ENCODE measurements at regions not wholly inside any gene's neighbourhood (a gene's known extent, or its start where the extent isn't known, plus 50 kb on each side); places are given as distances from the start of the nearest gene placed in this dataset.

DNA sequence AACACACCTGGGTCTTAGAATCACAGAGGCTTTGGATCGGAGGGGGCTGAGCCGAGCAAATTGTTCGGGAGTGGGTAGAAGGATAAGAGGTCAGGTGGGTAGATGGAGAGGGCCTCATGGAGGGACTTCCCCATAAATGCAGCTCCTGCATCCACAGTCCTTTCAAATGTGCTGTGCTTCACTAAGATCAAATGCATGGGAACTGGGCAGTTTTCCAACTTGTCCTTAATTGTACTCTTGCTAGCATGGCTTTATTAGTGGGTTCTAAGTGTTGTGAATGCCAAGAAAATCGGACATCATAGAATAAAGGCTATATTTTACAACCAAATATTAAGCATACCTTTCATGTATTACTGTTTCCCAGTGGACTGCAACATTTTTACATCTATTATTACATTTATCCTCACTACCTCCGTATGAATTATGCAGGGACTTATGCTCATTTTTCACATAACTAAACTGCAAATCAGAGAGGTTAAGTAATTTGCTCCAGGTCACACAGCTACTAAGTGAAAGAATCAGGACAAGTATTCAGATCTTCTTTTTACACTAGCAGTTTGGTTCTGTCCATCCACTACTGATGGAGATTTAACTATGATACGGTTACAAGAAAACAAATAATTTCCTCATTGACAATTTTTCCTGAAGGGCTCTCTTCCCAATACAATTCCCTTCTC, 174.5 kb upstream of the RUNX1 start:
- DNase-seq (ENCODE audit: low read depth), result no peak

- DNase-seq (ENCODE audit: low read depth), result peak; percentile 11
Measured at GRCh38 chr21:35222541-35222941, 173.4 kb upstream of the RUNX1 start.

GRCh38 chr21:35222021-35222420, 172.9 kb upstream of the RUNX1 start:
- DNase-seq (ENCODE audit: low read depth), result no peak

GRCh38 chr21:35220301-35220700, 171.2 kb upstream of the RUNX1 start:
- no peak for DNase-seq (ENCODE audit: low read depth)

GRCh38 chr21:35219719-35220118, 170.6 kb upstream of the RUNX1 start:
- no peak for DNase-seq (ENCODE audit: low read depth)

- DNase-seq (ENCODE audit: low read depth), result no peak
Measured at GRCh38 chr21:35219291-35219690, 170.2 kb upstream of the RUNX1 start.

- no peak for DNase-seq (ENCODE audit: low read depth)
Measured at GRCh38 chr21:35217504-35218060, 168.5 kb upstream of the RUNX1 start.

DNA sequence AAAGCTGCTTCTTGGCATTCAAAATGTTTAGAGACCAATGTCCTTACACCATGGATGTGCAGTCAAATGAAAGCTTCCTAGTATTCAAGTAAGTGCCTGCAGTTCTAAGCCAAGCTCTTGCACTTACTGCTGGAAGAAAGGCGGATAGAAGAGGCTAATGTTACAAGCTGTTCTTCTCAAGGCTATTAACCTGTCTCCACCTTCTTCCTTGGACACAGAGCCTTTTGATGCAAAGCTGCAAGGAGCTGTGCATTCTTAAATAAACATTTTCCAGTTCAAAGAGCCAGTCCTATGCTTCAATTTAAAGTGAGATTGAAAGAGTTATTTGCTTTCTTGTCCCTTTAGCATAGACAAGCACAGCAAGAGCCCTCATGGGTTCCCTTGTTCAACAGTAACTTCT, 167.9 kb upstream of the RUNX1 start:
- no peak for DNase-seq (ENCODE audit: low read depth)

DNA sequence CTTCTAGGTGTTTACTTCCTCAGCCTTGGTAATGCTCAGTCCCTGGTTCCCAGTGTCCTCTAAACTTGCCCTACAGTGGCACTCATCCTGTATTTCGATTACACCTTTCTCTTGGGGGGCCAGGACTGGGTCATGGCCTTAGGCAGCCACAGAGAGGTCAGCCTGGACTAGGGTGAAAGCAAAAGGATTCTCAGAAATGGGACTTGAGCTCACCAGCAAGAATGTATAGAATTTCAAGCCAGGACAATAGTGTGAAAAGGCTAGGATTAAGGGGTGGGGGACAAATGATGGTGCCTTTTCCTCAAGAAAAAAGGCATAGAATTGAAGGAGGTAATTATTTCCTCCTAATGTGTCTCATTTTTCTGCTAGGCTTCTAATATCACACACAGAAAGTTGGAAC, 166.8 kb upstream of the RUNX1 start:
- DNase-seq (ENCODE audit: low read depth), result no peak

DNA sequence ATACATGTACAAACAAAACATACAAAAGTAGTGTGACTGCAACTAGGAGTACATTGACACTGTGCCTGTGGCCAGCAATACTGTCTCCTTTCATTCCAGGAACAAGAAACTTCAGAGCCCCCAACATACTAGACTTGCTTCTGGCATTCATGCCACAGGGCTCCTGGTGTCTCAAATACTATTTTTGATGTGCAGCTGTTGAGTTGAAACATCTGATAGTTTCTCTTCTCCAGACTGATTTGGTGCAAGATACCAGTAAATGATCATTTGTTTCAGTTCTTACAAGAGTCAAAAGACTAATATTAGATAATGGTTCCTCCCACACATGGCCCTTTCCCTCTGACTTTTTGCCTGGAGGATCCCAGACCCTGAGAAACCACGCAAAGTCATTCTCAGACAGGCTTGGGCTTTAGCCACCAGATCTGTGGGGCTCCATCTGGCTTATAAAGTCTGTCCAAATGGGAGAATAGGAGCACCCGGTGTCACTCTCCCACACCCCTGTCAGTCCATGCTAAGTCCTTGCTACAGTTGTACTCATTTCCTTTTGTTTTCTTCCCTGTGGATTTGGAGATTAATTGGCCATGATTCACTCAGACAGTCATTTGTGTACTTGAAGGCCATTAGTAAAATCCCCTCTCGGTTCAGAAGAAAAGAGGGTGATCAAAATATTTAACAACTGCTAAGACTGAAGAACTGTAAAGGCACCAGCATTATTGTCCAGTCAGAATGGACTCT, 163.5 kb upstream of the RUNX1 start:
- DNase-seq (ENCODE audit: low read depth), result no peak

DNA sequence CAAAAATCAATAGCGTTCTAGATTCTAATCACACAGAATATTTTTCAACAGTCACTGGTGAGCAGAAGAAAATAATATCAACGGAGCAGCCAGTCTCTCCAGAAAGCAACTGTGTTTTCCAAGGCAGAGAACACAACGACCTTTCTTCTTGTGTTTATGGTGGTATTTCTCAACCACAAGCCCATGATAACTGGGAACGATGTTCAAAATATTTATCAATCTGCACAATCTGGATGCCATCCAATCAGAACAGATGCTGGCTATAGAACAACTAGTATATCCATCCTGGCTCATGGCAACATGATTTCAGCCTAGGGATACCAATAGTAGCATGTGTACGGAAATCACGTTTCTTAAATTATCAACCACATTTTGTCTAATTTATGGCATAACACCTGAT, 162.7 kb upstream of the RUNX1 start:
- DNase-seq (ENCODE audit: low read depth), result no peak

DNA sequence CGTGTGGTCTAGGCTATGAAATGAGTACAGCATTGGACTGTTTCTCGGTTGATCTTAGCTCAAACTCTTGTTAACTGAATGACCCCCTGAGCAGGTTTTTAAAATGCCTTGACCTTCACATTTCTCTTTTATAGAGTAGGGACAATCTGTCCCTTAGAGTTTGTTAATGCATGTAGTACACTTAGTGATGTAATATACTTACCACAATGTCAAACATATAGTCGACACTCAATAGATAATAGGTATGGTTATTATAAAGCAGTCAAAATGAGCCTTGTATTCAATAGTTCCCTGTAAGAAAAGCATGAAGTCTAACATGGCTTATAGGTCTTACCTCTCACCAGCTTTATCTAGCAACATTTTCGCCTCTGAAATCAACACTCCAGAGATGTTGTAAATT, 161.0 kb upstream of the RUNX1 start:
- DNase-seq (ENCODE audit: low read depth), result no peak

DNA sequence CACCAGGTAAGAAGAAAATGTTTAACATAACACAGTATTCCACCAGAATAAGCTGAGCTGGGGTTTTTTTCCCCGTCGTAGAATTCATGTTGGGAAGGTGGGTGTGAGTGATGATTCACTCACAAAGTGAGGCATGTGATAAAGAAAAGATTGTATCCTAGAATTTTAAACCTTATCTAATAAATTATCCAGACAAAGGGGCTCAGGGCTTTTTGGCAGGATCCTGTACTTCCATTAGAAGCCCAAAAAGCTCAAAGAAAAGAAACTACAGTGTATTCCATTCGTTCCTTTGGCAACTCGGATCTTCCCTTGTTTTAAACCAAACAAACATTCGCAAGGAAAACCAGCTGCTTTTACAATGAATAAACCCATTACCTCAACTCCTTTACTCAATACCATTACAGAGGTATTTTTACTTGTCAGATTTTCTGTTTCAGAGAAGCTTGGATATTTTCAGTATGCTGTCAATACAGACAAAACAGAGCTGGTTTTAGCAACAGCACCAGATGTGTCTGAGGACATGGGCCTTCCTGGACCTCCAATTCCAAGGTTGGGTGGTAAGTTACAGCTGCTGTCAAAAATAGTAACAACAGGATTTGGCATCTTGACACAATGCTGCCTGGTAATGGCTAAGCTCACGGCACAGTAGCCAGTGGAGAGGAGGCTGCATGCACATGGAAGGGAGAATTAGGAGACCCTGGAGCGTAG, 159.9 kb upstream of the RUNX1 start:
- DNase-seq (ENCODE audit: low read depth), result no peak

GRCh38 chr21:35208104-35208503, 159.0 kb upstream of the RUNX1 start:
- no peak for DNase-seq (ENCODE audit: low read depth)

DNA sequence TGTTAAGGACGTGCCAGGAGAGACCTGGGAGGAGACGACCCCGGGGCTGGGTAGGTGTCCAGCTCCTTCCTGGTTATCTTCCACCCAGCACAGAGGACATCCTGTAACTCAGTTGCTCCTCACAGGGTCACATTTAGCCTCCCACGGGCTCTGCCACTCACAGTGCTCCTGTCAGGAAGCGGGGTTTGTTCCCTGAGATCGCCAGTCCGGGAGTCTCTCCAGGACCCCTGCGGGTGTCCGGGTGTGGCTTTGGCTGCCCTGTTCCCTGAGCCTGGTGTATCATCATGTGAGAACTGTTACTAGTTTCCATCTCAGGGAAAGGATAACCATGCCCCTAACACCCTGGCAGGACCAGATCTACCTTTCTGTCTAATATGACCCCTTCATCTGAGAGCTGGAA, 158.2 kb upstream of the RUNX1 start:
- DNase-seq (ENCODE audit: low read depth), result no peak

DNA sequence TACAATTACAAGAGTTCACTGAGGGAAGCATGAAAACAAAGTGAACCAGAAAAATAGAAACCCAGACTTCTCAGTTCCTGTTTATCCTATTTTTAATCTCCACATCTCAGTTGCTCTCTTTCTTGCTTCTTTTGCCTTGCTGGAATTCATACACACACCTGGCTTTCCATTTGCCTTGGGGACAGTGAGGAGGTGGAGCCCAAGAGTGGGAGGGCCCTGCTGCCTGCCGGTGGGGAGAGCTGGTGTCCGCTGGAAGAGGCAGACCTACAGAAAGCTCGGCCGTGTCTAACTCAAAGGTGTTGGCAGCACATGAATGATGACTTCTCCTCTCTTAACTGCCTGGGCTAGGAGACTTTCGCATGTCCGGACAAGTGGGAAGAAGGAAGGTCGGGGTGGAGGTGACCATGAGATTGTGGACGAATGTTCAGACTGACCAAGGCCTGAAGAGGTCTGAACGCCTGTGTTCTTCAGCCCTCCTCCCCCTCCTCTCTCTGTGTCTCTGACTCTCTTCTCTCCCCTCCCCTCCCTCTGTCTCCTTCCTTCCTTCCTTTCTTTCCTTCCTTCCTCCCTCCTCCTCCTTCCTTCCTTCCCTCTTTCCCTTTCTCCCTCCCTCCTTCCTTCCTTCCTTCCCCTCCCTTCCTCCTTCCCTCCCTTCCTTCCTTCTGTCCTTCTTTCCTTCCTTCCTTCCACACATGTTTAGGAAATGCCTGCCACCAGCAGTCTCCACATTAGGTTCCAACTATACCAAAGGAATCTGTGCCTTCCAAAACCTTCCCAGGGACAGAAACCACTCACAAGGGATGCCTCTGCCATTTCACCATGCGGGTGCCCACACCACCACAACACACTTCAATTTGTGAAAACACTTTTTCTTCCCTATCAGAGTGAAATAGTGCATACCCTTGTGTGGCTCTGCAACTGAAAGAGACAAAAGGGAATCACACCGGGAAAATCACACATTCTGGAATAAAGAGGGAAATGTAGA, 157.3 kb upstream of the RUNX1 start:
- DNase-seq (ENCODE audit: low read depth), result no peak

DNA sequence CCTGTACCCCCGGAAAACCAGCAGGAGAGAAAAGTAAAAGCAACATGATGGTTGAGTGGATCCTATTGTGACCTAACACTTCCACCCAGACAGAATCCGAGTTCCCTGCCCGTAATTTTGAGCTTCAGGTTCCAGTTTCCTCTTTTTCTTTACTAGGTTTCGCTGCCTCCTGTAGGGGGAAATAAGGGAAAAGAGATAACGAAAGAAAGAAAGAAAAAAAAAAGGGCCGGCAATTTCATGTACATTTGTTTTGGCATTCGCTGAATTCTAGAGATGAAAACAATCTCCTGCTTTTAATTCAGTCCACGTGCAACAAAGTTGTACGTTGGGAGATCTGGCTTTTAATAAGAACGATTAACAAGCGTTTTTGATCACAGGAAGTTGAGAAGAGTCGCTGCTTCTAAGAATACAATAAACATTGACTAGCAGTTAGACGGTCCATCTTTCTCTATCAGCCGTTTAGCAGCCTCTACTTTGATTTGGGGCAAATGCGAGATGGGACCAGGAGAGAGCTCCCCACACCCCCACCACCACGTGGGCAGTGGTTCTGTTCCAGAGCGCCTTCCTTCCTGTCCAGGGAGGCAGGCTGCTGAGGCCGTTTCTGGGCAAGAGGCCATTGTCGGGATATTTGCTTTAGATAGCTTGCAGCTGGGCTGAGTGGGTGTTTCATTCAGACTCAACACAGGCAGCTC, 155.9 kb upstream of the RUNX1 start:
- no peak for DNase-seq (ENCODE audit: low read depth)

DNA sequence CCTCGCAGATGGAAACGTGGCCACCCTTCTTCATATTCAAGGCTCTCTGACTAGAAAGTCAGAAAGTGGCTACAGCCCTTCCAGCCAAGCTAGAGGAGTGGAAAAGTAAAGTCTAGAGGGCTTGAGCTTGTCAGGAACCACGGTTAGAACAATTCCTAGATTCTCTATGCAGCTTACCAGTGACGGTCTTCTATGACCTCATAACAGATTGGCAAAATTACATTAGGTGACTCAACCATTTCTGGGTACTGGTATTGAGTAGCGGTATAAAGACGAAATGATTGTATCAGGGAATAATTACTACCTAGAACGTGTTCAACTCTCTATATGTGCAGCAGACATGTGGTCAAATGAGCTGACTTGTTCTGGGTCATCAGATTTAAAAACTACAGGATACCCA, 155.0 kb upstream of the RUNX1 start:
- DNase-seq (ENCODE audit: low read depth), result no peak

DNA sequence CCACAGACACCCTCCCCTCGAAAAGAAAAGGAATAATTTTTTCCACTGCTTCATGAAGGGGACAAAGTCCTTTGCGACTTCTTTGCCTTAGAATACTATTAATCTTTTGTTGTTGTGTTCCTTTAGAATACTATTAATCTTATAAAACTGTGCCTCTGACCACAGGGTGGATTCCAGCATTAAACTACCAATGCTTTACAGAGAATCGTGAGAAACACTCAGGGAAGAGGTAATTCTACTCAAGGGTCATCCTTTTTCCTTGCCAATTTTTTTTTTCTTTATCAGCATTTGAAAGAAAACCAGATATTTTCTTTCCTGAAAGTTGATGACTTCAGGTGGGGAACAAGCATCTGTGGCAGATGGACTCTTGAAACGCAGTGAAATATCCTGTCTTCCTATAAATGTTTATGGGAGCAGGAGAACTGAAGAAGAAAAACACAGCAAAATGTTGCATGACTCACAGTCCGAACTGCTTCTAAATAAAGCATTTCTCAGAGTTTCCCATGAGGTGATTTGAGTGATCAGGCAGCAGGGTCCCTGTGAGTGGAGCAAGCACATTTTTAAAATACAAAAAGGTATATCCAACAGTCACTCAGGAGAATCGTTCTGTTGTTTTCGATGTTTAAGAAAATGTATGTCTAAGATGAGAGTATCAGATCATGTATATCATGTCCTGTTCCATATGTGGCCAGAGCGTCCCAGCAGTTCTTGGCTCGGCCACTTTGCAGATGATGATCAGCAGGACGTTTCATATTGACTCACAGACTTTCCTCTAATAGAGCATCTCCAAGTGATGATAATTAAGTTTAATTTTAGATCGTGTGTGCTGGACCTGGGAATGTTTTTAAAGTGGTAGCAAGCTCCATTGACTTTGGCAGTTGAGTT, 154.2 kb upstream of the RUNX1 start:
- DNase-seq (ENCODE audit: low read depth), result no peak

DNA sequence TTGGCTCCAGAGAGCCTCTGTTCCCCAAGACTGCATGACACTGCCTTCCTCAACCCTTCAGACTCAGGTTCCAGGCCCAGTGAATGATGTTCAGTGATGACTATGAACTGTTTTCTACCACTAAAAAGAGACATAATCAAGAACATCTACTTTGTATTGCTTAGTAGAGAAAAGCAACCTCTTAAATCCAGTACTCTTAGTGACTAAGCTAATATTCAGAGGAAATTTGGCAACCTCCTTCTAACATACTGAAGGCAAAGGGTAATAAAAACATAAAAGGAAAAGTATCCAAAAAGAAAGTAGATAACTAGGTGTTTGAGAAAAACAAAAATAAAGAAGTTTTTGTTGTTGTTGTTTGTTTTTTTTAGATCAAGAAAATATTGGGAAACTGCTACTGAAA, 153.3 kb upstream of the RUNX1 start:
- no peak for DNase-seq (ENCODE audit: low read depth)
